WTC11 (cell line): ENCODE measurements at regions not wholly inside any gene's neighbourhood (a gene's known extent, or its start where the extent isn't known, plus 50 kb on each side); places are given as distances from the start of the nearest gene placed in this dataset.

Source experiments
- HMGXB4 ChIP-seq: sonication (generic); formaldehyde crosslinking; IDR thresholded peaks from 2 replicates; pipeline ENCODE4 v1.8.1; 2023; ENCODE audit warnings: mild to moderate bottlenecking, moderate library complexity, missing genetic modification reagents
- TEAD4 ChIP-seq: sonication (generic); formaldehyde crosslinking; IDR thresholded peaks from 2 replicates; pipeline ENCODE4 v1.8.0; 2022; ENCODE audit warnings: mild to moderate bottlenecking, missing genetic modification reagents
- TF ChIP-seq, protein P1 (sequence below): fragments of 200-600 bp; IDR thresholded peaks from 2 replicates; pipeline ENCODE4 v1.8.0; 2022; ENCODE audit warnings: antibody characterized with exemption

DNA sequence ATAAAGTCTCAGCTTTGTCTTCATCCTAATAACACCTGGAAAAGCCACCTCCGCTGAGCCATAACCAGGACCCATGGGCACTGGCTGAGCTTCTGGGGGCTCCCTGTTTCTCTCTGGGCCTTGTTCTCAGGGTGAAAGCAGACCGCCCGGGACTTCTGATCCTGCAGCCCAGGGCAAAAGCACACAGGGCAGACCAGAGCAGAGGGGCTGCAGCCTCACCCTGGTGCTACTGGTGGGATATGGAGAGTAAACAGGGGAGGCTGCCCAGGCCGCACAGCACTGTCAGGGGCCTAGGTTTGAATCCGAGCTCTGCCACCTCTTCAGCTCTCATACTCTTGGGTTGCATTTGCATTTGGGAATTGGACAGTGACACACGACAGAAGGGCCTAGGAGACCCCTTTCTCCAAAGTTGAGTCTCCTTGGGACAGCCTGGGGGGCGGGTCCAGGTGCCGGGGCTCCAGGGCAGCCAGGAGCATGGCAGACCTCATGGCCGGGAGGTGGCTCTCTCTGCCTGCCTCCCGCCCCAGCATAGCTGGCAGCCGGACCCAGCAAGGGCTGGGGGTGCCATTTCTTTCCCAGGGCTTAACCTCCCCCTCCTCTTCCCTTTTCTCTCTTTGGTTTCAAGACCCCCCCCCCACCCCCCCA is 164.9 kb downstream of the INHBB start:
- no peak for TF ChIP-seq TEAD4 (CRISPR knock-in tag)
- TF ChIP-seq, protein P1, sequence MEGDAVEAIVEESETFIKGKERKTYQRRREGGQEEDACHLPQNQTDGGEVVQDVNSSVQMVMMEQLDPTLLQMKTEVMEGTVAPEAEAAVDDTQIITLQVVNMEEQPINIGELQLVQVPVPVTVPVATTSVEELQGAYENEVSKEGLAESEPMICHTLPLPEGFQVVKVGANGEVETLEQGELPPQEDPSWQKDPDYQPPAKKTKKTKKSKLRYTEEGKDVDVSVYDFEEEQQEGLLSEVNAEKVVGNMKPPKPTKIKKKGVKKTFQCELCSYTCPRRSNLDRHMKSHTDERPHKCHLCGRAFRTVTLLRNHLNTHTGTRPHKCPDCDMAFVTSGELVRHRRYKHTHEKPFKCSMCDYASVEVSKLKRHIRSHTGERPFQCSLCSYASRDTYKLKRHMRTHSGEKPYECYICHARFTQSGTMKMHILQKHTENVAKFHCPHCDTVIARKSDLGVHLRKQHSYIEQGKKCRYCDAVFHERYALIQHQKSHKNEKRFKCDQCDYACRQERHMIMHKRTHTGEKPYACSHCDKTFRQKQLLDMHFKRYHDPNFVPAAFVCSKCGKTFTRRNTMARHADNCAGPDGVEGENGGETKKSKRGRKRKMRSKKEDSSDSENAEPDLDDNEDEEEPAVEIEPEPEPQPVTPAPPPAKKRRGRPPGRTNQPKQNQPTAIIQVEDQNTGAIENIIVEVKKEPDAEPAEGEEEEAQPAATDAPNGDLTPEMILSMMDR: no peak
- no peak for TF ChIP-seq HMGXB4
